ENCODE measurements at regions not wholly inside any gene's neighbourhood (a gene's known extent, or its start where the extent isn't known, plus 50 kb on each side); places are given as distances from the start of the nearest gene placed in this dataset.

DNA sequence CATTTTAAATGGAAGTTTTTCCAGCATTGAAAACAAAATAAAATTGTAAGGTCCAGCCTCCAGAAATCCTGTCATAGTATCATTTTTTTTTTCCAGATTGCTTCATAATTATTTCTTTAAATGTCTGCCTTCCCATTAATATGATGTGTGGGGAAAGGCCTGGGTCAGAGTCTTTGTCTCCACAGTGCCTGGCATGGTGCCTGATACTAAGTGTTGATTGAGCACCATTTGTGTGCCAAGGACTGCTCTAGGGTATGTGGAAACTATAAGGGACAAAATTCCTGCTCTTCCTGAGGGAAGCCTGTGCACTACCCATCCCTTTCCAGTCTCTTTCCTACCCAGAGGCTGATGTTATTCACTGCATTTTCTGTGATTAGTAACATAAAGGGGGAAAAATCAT, 53.1 kb upstream of the BEND4 start:
- no peak overlapping the region for H2BK120ac ChIP-seq (ENCODE audit: low read depth, low read length)
- no peak overlapping the region for H2BK20ac ChIP-seq (ENCODE audit: low read depth, low read length)
- H2BK5ac ChIP-seq (ENCODE audit: low read depth, low read length, poor library complexity, severe bottlenecking): no peak overlapping the region
- no peak overlapping the region for H3K9ac ChIP-seq (ENCODE audit: low read depth, low read length)
- dilution Hi-C loops (cut with HindIII; ENCODE audit: low sequenced_read_pairs, unreplicated experiment) (no loop called here), intact Hi-C loops (cut with micrococcal nuclease) (no loop called here), in situ Hi-C loops (cut with MboI; ENCODE audit: low sequenced_read_pairs) (no loop called here)
- no peak overlapping the region for H3K4ac ChIP-seq (ENCODE audit: low read depth, low read length)
- no peak overlapping the region for H2AFZ ChIP-seq (replicated peaks; ENCODE audit: low read length, poor library complexity)
- CTCF ChIA-PET: no interaction called here
- H3K27me3 ChIP-seq (ENCODE audit: control insufficient read depth, insufficient read depth, low read length): no peaks in the 10 kb centered on the region
- H3K9me1 ChIP-seq (ENCODE audit: insufficient read depth, low read length): no peaks in the 10 kb centered on the region
- no peak overlapping the region for H4K91ac ChIP-seq (ENCODE audit: insufficient read depth, low read depth, low read length)
- H3K4me3 ChIP-seq (ENCODE audit: insufficient read depth, low read depth, low read length): no peak overlapping the region
- BruUV-seq (replicated peaks): no TSS peak
- POLR2A ChIA-PET (ENCODE audit: unreplicated experiment): no interaction called here
- H3K27ac ChIP-seq (ENCODE audit: insufficient read depth, low read length): no peak overlapping the region
- H3K14ac ChIP-seq (replicated peaks; ENCODE audit: low read depth, low read length): no peak overlapping the region
- H2BK15ac ChIP-seq (ENCODE audit: low read depth, low read length): no peak overlapping the region
- H2AK5ac ChIP-seq (ENCODE audit: low read depth, low read length): no peak overlapping the region
- TF ChIP-seq NFE2L2 (IDR thresholded peaks at IDR 0.05; ENCODE audit: low read depth, low read length): no peak
- no peak for TF ChIP-seq RFX5 (IDR thresholded peaks at IDR 0.05; ENCODE audit: low read depth, low read length)
- TF ChIP-seq SMC3 (IDR thresholded peaks at IDR 0.05; ENCODE audit: low read depth, low read length): no peak
- TF ChIP-seq MAFK (IDR thresholded peaks at IDR 0.05; ENCODE audit: low read depth, low read length): no peak
- TF ChIP-seq BHLHE40 (IDR thresholded peaks at IDR 0.05; ENCODE audit: low read depth, low read length): no peak
- TF ChIP-seq MXI1 (IDR thresholded peaks at IDR 0.05; ENCODE audit: borderline replicate concordance, low read depth, low read length): no peak
- no peak for TF ChIP-seq FOS (IDR thresholded peaks at IDR 0.05; ENCODE audit: low read depth, low read length)
- no peak for TF ChIP-seq RCOR1 (IDR thresholded peaks at IDR 0.05; ENCODE audit: insufficient replicate concordance, low read length)
- TF ChIP-seq, protein P1, sequence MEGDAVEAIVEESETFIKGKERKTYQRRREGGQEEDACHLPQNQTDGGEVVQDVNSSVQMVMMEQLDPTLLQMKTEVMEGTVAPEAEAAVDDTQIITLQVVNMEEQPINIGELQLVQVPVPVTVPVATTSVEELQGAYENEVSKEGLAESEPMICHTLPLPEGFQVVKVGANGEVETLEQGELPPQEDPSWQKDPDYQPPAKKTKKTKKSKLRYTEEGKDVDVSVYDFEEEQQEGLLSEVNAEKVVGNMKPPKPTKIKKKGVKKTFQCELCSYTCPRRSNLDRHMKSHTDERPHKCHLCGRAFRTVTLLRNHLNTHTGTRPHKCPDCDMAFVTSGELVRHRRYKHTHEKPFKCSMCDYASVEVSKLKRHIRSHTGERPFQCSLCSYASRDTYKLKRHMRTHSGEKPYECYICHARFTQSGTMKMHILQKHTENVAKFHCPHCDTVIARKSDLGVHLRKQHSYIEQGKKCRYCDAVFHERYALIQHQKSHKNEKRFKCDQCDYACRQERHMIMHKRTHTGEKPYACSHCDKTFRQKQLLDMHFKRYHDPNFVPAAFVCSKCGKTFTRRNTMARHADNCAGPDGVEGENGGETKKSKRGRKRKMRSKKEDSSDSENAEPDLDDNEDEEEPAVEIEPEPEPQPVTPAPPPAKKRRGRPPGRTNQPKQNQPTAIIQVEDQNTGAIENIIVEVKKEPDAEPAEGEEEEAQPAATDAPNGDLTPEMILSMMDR (conservative IDR thresholded peaks at IDR 0.05; ENCODE audit: low read depth, low read length): no peak
- TF ChIP-seq MAZ (IDR thresholded peaks at IDR 0.05; ENCODE audit: borderline replicate concordance, low read depth, low read length): no peak
- TF ChIP-seq, protein P2, sequence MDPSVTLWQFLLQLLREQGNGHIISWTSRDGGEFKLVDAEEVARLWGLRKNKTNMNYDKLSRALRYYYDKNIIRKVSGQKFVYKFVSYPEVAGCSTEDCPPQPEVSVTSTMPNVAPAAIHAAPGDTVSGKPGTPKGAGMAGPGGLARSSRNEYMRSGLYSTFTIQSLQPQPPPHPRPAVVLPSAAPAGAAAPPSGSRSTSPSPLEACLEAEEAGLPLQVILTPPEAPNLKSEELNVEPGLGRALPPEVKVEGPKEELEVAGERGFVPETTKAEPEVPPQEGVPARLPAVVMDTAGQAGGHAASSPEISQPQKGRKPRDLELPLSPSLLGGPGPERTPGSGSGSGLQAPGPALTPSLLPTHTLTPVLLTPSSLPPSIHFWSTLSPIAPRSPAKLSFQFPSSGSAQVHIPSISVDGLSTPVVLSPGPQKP (IDR thresholded peaks at IDR 0.05; ENCODE audit: borderline replicate concordance, low read depth, low read length): no peak
- DNase-seq (no peak), ATAC-seq (ENCODE audit: low read depth) (no peak)
- H3K36me3 ChIP-seq (ENCODE audit: control insufficient read depth, insufficient read depth, low read length): no peaks in the 10 kb centered on the region
- H3K4me1 ChIP-seq (ENCODE audit: control insufficient read depth, insufficient read depth, low read length): no peaks in the 10 kb centered on the region
- H3K9me3 ChIP-seq (ENCODE audit: control insufficient read depth, insufficient read depth, low read length): no peaks in the 10 kb centered on the region
- H3K79me1 ChIP-seq (ENCODE audit: low read depth in 1 of 2, low read length in 2 of 2): no peaks in the 10 kb centered on the region
- H4K20me1 ChIP-seq (ENCODE audit: insufficient read depth, low read length): no peaks in the 10 kb centered on the region
- H2AK9ac ChIP-seq (replicated peaks; ENCODE audit: low read depth, low read length, poor library complexity): no peak overlapping the region
- H3K4me2 ChIP-seq (ENCODE audit: low read depth, low read length): no peak overlapping the region
- H3K56ac ChIP-seq (ENCODE audit: extremely low read depth, insufficient read depth, low read length): no peak overlapping the region
- no peak overlapping the region for H3K18ac ChIP-seq (ENCODE audit: low read depth, low read length)
- no peak overlapping the region for H4K8ac ChIP-seq (ENCODE audit: low read depth in 2 of 2, low read length in 2 of 2)
- H3K23ac ChIP-seq (ENCODE audit: low read depth, low read length): no peak overlapping the region
- H4K5ac ChIP-seq (ENCODE audit: low read depth, low read length): no peak overlapping the region

Measured in IMR-90 (cell line).